ENCODE measurements at regions not wholly inside any gene's neighbourhood (a gene's known extent, or its start where the extent isn't known, plus 50 kb on each side); places are given as distances from the start of the nearest gene placed in this dataset.

DNA sequence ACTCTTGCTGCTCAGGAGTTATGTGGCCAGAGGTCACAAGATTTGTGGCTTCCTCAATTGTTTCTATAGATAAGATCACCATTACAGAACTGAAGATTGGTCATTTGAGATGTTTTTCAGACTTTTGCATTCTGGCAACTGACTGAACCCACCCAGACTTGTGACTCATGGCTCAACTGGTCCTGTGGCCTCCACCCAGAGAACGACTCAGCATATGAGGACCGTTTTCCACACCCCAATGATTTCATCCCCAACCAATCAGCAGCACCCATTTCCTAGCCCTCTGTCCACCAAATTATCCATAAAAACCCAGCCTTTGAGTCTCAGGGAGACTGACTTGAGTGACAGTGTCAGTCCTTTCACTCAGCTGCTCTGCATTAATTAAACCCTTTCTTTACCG is 143.2 kb upstream of the ASIC2 start:
- TF ChIP-seq OSR1 (CRISPR knock-in tag; IDR thresholded peaks at IDR 0.05) = no peak
- TF ChIP-seq GLIS3 (CRISPR knock-in tag; IDR thresholded peaks at IDR 0.05) = no peak
- no peak for TF ChIP-seq ZNF565 (CRISPR knock-in tag; conservative IDR thresholded peaks at IDR 0.05; ENCODE audit: low read depth)
- TF ChIP-seq ZFP3 (CRISPR knock-in tag; IDR thresholded peaks at IDR 0.05) = no peak
- TF ChIP-seq CSRNP3 (CRISPR knock-in tag; IDR thresholded peaks at IDR 0.05) = no peak
- no peak for TF ChIP-seq ZNF8 (CRISPR knock-in tag; IDR thresholded peaks at IDR 0.05)
- no peak for TF ChIP-seq ZFP30 (CRISPR knock-in tag; IDR thresholded peaks at IDR 0.05)
- no peak for TF ChIP-seq PATZ1 (CRISPR knock-in tag; IDR thresholded peaks at IDR 0.05; ENCODE audit: borderline replicate concordance)
- no peak for TF ChIP-seq SNAI2 (CRISPR knock-in tag; IDR thresholded peaks at IDR 0.05)
- TF ChIP-seq ZC3H10 (CRISPR knock-in tag; IDR thresholded peaks at IDR 0.05) = no peak
- no peak for TF ChIP-seq TSHZ2 (CRISPR knock-in tag; IDR thresholded peaks at IDR 0.05)
- no peak for TF ChIP-seq TOX (CRISPR knock-in tag; IDR thresholded peaks at IDR 0.05; ENCODE audit: borderline replicate concordance)
- no peak for ATAC-seq

DNA sequence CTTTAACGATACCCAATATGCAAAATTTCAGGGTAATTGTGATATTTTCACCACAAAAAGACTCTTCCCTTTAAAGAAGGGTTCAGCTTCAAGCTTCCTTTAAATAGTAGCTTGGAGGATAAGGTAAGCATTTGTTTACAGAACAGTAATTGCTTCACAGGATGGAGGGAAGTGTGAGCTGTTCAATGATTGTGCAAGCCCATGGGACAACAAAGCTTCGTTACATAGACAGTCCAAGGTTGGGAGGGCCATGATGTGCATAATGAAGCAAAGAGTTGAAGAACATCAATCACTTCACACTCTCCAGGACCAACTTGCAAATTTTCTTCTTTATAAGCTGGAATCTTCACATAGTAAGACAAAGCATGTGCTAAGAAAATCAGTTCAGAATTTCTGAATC is 145.0 kb upstream of the ASIC2 start:
- ATAC-seq = no peak

More for the DNA sequence above, 145.0 kb upstream of the ASIC2 start:
- TF ChIP-seq ZFP30 (CRISPR knock-in tag; IDR thresholded peaks at IDR 0.05) (no peak), GLIS3 (CRISPR knock-in tag; IDR thresholded peaks at IDR 0.05) (no peak), CSRNP3 (CRISPR knock-in tag; IDR thresholded peaks at IDR 0.05) (no peak), OSR1 (CRISPR knock-in tag; IDR thresholded peaks at IDR 0.05) (no peak), ZNF8 (CRISPR knock-in tag; IDR thresholded peaks at IDR 0.05) (no peak), ZNF70 (CRISPR knock-in tag; IDR thresholded peaks at IDR 0.05) (no peak), ARNTL (CRISPR knock-in tag; IDR thresholded peaks at IDR 0.05; ENCODE audit: borderline replicate concordance, low read depth) (no peak), ZFP3 (CRISPR knock-in tag; IDR thresholded peaks at IDR 0.05) (no peak), ZNF565 (CRISPR knock-in tag; conservative IDR thresholded peaks at IDR 0.05; ENCODE audit: low read depth) (no peak), TCF4 (CRISPR knock-in tag; IDR thresholded peaks at IDR 0.05; ENCODE audit: borderline replicate concordance) (no peak), PPARA (CRISPR knock-in tag; IDR thresholded peaks at IDR 0.05; ENCODE audit: borderline replicate concordance) (no peak), TSHZ2 (CRISPR knock-in tag; IDR thresholded peaks at IDR 0.05) (no peak), ISL1 (CRISPR knock-in tag; IDR thresholded peaks at IDR 0.05) (no peak), ZC3H10 (CRISPR knock-in tag; IDR thresholded peaks at IDR 0.05) (no peak)
- TF ChIP-seq, protein P1, sequence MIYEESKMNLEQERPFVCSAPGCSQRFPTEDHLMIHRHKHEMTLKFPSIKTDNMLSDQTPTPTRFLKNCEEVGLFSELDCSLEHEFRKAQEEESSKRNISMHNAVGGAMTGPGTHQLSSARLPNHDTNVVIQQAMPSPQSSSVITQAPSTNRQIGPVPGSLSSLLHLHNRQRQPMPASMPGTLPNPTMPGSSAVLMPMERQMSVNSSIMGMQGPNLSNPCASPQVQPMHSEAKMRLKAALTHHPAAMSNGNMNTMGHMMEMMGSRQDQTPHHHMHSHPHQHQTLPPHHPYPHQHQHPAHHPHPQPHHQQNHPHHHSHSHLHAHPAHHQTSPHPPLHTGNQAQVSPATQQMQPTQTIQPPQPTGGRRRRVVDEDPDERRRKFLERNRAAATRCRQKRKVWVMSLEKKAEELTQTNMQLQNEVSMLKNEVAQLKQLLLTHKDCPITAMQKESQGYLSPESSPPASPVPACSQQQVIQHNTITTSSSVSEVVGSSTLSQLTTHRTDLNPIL (CRISPR knock-in tag; IDR thresholded peaks at IDR 0.05; ENCODE audit: low read depth) = no peak
